ENCODE measurements at regions not wholly inside any gene's neighbourhood (a gene's known extent, or its start where the extent isn't known, plus 50 kb on each side); places are given as distances from the start of the nearest gene placed in this dataset.
A peak's percentile ranks its signal among the peaks of the same experiment; 100 is the strongest.

DNA sequence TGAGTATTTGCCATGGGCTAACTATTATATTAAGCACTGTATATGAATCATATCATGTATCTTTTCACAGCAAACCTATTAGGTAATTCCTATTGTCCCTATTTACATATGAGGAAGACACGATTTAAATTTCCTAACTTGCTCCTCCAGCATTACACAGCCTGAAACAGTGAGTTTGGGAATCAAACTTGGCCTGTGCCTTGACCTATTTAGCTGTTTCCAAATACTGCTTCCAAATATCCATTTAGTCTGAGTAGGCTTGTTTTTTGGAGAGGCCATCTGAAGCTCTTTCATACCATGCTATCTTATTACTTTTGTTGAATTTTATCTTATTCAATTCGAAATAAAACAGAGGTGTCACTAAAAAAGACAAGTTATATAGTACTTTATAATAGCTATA, 447.3 kb upstream of the MPDZ start:
- H3K27ac ChIP-seq: no peak overlapping the region
- DNase-seq (ENCODE audit: low read depth, low spot score): no peak

- H3K27ac ChIP-seq: no peak overlapping the region
- DNase-seq (ENCODE audit: low read depth, low spot score): no peak
Observed at GRCh38 chr9:13725516-13725915, 446.0 kb upstream of the MPDZ start.

DNA sequence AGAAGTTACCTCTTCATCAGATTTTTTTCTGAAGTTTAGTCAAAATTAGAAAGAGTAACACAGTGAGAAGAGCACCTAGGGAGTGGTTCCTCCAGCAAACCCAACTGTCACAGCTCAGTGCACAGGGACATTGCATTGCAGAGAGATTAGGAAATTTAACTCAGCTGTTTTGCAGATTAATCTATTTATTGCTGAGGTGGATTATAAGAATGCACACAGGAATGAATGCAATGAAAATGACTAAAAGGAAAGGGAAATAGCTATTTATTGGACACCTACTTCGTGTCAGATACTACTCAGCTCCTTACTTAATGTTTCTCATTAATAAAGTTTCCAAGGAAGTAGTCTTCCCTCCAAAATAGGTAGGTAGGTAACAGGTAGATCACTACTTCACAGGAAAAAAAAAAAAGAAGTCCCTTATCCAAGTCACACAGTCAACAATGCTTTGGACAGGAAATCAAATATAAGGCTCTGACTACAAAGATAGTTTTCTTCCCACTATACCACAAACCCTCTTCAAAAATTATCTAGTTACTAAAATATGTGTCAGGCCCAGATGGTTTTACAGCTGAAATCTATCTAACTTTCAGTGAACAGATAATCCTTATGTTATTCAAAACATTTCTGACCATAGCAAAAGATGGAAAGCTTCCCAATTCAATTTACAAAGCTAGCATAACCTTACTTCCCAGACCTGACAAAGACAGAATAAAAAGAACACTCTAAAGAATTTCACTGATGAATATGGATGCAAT, 442.2 kb upstream of the MPDZ start:
- DNase-seq (ENCODE audit: low read depth, low spot score): no peak
- H3K27ac ChIP-seq: no peak overlapping the region

GRCh38 chr9:13719981-13720676, 440.6 kb upstream of the MPDZ start:
- no peak for DNase-seq (ENCODE audit: low read depth, low spot score)
- H3K27ac ChIP-seq: no peak overlapping the region

DNA sequence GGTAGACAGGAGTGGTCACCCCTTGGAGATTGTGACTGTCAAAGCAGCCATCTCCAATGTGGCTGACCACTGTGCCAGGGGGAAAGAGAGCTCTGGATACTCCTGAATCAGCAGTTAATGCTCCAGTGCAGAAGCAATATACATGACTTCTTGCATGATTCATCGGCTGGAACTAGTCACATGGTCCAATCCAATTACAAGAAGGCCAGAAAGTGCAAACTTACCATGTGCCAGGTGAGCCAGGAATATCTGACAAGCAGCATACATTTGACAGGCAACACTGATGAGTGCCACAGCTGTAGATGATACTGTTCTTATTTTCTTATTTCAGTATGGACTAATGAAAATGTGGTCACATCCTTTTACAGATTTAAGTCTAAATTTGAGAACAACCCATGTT, 440.0 kb upstream of the MPDZ start:
- no peak overlapping the region for H3K27ac ChIP-seq
- peak; percentile 18 for DNase-seq (ENCODE audit: low read depth, low spot score)

DNA sequence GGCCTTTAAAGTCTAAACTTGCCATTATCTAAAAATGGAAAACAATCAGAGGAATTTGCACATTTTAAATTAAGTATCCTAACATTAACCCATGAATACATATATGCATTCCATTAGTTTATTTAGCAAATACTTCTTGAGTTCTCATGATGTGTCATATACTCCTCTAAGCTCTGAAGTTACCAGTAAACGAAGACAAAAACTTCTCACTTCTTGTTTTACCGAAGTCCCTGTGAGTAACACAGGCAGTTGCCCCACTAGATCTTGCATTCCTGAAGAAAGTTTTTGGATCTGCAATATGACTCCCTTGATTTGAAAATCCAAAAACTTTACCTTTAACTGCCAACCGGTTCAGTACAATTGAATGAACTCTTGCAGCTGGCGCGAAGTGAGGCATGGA, 439.0 kb upstream of the MPDZ start:
- DNase-seq (ENCODE audit: low read depth, low spot score): no peak
- peak overlapping the region; percentile 36 for H3K27ac ChIP-seq

- peak overlapping the region; percentile 36 for H3K27ac ChIP-seq
- no peak for DNase-seq (ENCODE audit: low read depth, low spot score)
Observed at GRCh38 chr9:13718086-13718485, 438.6 kb upstream of the MPDZ start.

GRCh38 chr9:13717322-13718054, 438.0 kb upstream of the MPDZ start:
- peak overlapping the region; percentile 36 for H3K27ac ChIP-seq
- no peak for DNase-seq (ENCODE audit: low read depth, low spot score)

- DNase-seq (ENCODE audit: low read depth, low spot score): no peak
- H3K27ac ChIP-seq: no peak overlapping the region
Observed at GRCh38 chr9:13716601-13717321, 437.3 kb upstream of the MPDZ start.

GRCh38 chr9:13716090-13716489, 436.6 kb upstream of the MPDZ start:
- DNase-seq (ENCODE audit: low read depth, low spot score): no peak

DNA sequence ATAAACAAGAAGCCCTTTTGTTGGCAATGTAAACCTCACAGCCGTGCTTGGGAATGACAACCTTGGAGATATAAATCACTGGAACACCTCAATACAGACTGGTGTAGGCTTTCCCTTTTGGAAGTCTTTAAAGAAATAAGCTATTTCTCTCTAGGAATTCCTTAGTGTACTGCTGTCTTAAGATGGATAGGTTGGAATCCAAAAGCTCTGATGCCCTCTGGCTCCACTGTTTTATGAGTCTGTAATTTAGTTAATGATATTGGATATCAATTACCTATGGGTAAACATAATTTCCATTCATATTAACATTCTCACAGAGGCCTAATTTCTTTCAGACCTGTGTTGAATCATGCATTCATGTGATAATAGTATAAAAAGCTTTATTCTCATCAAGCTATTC, 435.9 kb upstream of the MPDZ start:
- H3K27ac ChIP-seq: no peak overlapping the region
- no peak for DNase-seq (ENCODE audit: low read depth, low spot score)

More at GRCh38 chr9:13716090-13716489, 436.6 kb upstream of the MPDZ start:
- H3K27ac ChIP-seq: no peak overlapping the region

DNA sequence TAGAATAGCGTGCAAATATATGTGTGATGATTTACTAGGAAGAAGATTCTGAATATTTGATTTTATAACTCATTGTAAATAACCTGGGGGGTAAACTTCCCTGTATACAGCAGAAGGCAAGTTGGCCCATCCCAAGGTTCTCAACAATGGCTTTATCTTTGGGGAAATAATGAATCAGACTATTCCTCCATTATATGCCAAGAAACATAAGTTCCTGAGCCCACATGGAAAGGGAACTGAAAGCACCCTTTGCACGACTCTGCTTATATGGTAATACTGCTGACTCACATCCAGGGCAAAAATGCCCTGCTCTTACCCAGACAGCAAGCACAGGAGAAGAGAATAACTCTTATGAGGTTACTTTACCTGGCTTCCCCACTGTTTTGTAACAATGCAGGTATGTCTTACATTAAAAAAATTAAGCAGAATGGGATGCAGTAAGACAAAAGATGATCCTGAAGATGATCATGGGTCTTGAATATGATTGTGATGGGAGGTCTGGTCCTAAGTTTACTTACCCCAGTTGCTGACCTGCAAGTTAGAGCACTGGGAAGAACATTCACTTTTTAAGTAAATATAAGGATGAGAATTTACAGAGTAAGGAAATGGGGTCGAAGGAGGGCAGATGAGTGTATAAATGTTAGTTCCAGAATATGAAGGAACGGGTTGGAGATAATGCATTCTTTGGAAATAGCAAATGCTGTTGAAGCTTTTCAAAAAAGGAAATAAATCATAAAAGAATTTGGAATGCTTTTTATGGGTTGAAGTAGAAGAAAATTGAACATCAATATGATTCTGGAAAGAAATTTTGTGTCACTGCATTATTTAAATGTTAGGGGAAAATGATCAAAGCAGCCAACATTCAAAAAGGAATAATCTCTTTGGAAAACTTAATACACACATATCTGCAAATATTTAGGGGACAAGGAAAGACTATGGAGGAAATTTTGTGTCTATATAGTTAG, 428.4 kb upstream of the MPDZ start:
- DNase-seq (ENCODE audit: low read depth, low spot score): no peak
- no peak overlapping the region for H3K27ac ChIP-seq

GRCh38 chr9:13705918-13706317, 426.4 kb upstream of the MPDZ start:
- no peak for DNase-seq (ENCODE audit: low read depth, low spot score)
- H3K27ac ChIP-seq: no peak overlapping the region

GRCh38 chr9:13705373-13705772, 425.9 kb upstream of the MPDZ start:
- H3K27ac ChIP-seq: no peak overlapping the region
- no peak for DNase-seq (ENCODE audit: low read depth, low spot score)

DNA sequence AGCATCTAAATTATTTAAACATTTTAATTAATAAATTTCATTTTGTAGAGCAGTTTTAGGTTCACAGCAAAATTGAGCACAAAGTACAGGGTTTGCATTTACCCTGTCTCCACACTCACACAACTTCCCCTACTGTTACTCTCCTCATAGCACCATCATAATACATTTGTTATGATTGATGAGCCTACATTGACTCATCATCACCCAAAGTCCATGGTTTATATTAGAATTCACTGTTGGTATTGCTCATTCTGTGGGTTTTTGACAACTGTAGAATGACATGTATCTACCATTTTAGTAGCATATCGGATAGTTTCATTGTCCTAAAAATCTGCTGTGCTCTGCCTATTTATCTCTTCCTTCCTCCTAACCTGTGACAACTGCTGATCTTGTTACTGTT, 411.1 kb upstream of the MPDZ start:
- no peak for DNase-seq (ENCODE audit: low read depth, low spot score)
- H3K27ac ChIP-seq: no peak overlapping the region

DNA sequence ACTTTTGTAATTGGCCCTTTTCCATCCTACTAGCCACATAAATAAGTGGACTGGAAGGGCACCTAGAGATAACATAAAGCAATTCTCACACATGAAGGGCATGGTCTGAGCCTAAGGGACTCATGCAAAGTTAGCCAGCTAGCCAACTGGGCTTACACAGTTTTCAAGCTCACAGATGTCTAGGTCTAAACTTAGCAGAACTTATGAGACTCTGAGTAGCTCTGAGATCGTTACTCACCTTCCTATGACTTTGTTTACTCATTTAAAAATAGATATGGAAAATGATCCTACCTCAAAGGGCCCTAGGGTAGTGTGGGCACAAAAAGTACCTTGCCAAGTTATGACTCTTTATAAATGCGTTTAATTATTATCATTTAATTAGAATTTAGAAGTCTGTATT, 410.4 kb upstream of the MPDZ start:
- DNase-seq (ENCODE audit: low read depth, low spot score): no peak
- H3K27ac ChIP-seq: no peak overlapping the region

GRCh38 chr9:13688990-13689600, 409.6 kb upstream of the MPDZ start:
- H3K27ac ChIP-seq: no peak overlapping the region
- DNase-seq (ENCODE audit: low read depth, low spot score): no peak

GRCh38 chr9:13688223-13688989, 408.9 kb upstream of the MPDZ start:
- no peak overlapping the region for H3K27ac ChIP-seq
- no peak for DNase-seq (ENCODE audit: low read depth, low spot score)

Measured in epithelial cell of prostate (primary cell).